ENCODE measurements at regions not wholly inside any gene's neighbourhood (a gene's known extent, or its start where the extent isn't known, plus 50 kb on each side); places are given as distances from the start of the nearest gene placed in this dataset.

GRCh38 chr13:105428811-105429210, 1106.7 kb downstream of the EFNB2 start:
- Histone ChIP-seq H2BK12ac (ENCODE audit: low read depth, low read length) (no peak overlapping the region), H3K9ac (replicated peaks in 1 of 4; ENCODE audit: extremely low read depth in 1 of 4, low read depth in 3 of 4, low read length in 3 of 4) (no peak overlapping the region), H3K36me3 (ENCODE audit: control insufficient read depth in 2 of 4, insufficient read depth in 4 of 4, low read length in 3 of 4) (no peaks in the 10 kb centered on the region), H3K4me2 (ENCODE audit: insufficient read depth in 1 of 2, low read depth in 2 of 2, low read length in 2 of 2) (no peak overlapping the region), H3K14ac (ENCODE audit: insufficient read length) (no peak overlapping the region), H4K5ac (ENCODE audit: insufficient read length, low read depth, low read length) (no peak overlapping the region), H2BK15ac (ENCODE audit: low read length) (no peak overlapping the region), H2AK5ac (ENCODE audit: low read depth, low read length) (no peak overlapping the region), H3K27me3 (replicated peaks in 1 of 4; ENCODE audit: control insufficient read depth in 3 of 4, extremely low read depth in 1 of 4, insufficient read depth in 3 of 4, low read length in 3 of 4) (no peaks in the 10 kb centered on the region), H3K27ac (ENCODE audit: low read depth, low read length) (no peak overlapping the region), H3K9me3 (ENCODE audit: insufficient read depth in 2 of 2, low read depth in 1 of 2, low read length in 1 of 2) (no peaks in the 10 kb centered on the region), H3K56ac (replicated peaks; ENCODE audit: insufficient read length, low read depth, low read length) (no peak overlapping the region), H2BK5ac (ENCODE audit: low read depth, low read length) (no peak overlapping the region), H2BK120ac (replicated peaks; ENCODE audit: low read depth, low read length) (no peak overlapping the region), H3K4me1 (replicated peaks in 1 of 4; ENCODE audit: control insufficient read depth in 3 of 4, insufficient read depth in 4 of 4, low read length in 3 of 4) (no peaks in the 10 kb centered on the region), H4K8ac (ENCODE audit: extremely low read depth, insufficient read depth, low read length) (no peak overlapping the region), H3K79me2 (ENCODE audit: control insufficient read depth in 1 of 2, insufficient read depth in 2 of 2, low read length in 2 of 2) (no peaks in the 10 kb centered on the region), H3K23me2 (ENCODE audit: low read depth, low read length) (no peaks in the 10 kb centered on the region), H3K4me3 (ENCODE audit: extremely low read depth in 1 of 4, insufficient read depth in 2 of 4, low read depth in 3 of 4, low read length in 4 of 4) (no peak overlapping the region), H3K18ac (ENCODE audit: extremely low read depth, low read length) (no peak overlapping the region), H2AFZ (ENCODE audit: low read length) (no peak overlapping the region; the same call in 1 of the 2 replicates), H4K91ac (replicated peaks; ENCODE audit: insufficient read length, low read length) (no peak overlapping the region), H3K79me1 (ENCODE audit: low read depth, low read length) (no peaks in the 10 kb centered on the region), H3K4ac (replicated peaks; ENCODE audit: insufficient read length, low read depth, low read length) (no peak overlapping the region), H4K20me1 (replicated peaks in 1 of 2; ENCODE audit: control insufficient read depth in 1 of 2, insufficient read depth in 2 of 2, low read length in 2 of 2) (no peaks in the 10 kb centered on the region), H3K23ac (ENCODE audit: insufficient read length) (no peak overlapping the region), H2BK20ac (ENCODE audit: low read length) (no peak overlapping the region)
- POLR2A ChIA-PET (ENCODE audit: partially characterized antibody) = no interaction called here
- CTCF ChIA-PET (ENCODE audit: partially characterized antibody) = interaction anchor here (2.2 kb wide), 1 partner anchor 18 kb away, joined by 7 read pairs; no protein-coding TSS in a partner anchor
- 92% methylated on average over 2 of the region's 2 CpGs; no CpG with 5 or more reads in 1 of the 2 experiments for WGBS, 2 experiments (ENCODE audit: extremely low coverage in 1 of 2, insufficient coverage in 1 of 2, insufficient read length in 1 of 2, insufficient replicate concordance in 2 of 2, low coverage in 1 of 2, low lambda C conversion rate in 2 of 2, missing lambda C conversion rate in 1 of 2)
- FAIRE-seq (no peak), DNase-seq (ENCODE audit: low read depth in 1 of 2, low spot score in 2 of 2) (no peak)
- no peak for TF ChIP-seq EGR1 (IDR thresholded peaks at IDR 0.05; ENCODE audit: borderline replicate concordance, low read depth, low read length)
